ENCODE measurements at regions not wholly inside any gene's neighbourhood (a gene's known extent, or its start where the extent isn't known, plus 50 kb on each side); places are given as distances from the start of the nearest gene placed in this dataset.
"Not testable (repeated sequence)": the region's sequence is repeated elsewhere in the genome, so short reads cannot be mapped to it uniquely, and the experiment has no call there.

- no peaks in the 10 kb centered on the region for H3K27me3 ChIP-seq (ENCODE audit: low read length)
- no peaks in the 10 kb centered on the region for H3K9me2 ChIP-seq (replicated peaks; ENCODE audit: insufficient read depth, low read length)
- no peak overlapping the region for H2AFZ ChIP-seq (ENCODE audit: low read depth, low read length, severe bottlenecking)
- H3K9ac ChIP-seq (ENCODE audit: low read length) = no peak overlapping the region
- no peak overlapping the region for H3K27ac ChIP-seq (ENCODE audit: low read depth, low read length)
- no peaks in the 10 kb centered on the region for H3K36me3 ChIP-seq (ENCODE audit: low read length)
- TF ChIP-seq CTCF (IDR thresholded peaks at IDR 0.05; ENCODE audit: insufficient read depth, low read length, poor library complexity, severe bottlenecking) (no peak), EZH2phosphoT487 (conservative IDR thresholded peaks at IDR 0.05; ENCODE audit: low read length) (no peak)
- no peaks in the 10 kb centered on the region for H3F3A ChIP-seq (ENCODE audit: insufficient read depth)
- no peak overlapping the region for H3K4me2 ChIP-seq (ENCODE audit: low read depth, low read length, poor library complexity, severe bottlenecking)
- no peaks in the 10 kb centered on the region for H3K79me2 ChIP-seq (ENCODE audit: insufficient read depth, low read length)
- H3K4me3 ChIP-seq (ENCODE audit: insufficient read depth, low read length, poor library complexity, severe bottlenecking) = no peak overlapping the region
- no peaks in the 10 kb centered on the region for H3K9me3 ChIP-seq (ENCODE audit: insufficient read depth, low read length)
- no peaks in the 10 kb centered on the region for H4K20me1 ChIP-seq (ENCODE audit: low read depth, low read length)
These were observed 50.3 kb downstream of the GASK1B start for GRCh38 chr4:158122501-158122900.

GRCh38 chr4:158121161-158121579, 51.7 kb downstream of the GASK1B start:
- Histone ChIP-seq H2AFZ (ENCODE audit: low read depth, low read length, severe bottlenecking) (no peak overlapping the region), H3K9ac (ENCODE audit: low read length) (no peak overlapping the region), H4K20me1 (ENCODE audit: low read depth, low read length) (no peaks in the 10 kb centered on the region), H3K4me2 (ENCODE audit: low read depth, low read length, poor library complexity, severe bottlenecking) (no peak overlapping the region), H3K9me3 (ENCODE audit: insufficient read depth, low read length) (no peaks in the 10 kb centered on the region), H3K4me3 (ENCODE audit: insufficient read depth, low read length, poor library complexity, severe bottlenecking) (no peak overlapping the region), H3K27ac (ENCODE audit: low read depth, low read length) (no peak overlapping the region), H3K9me2 (replicated peaks; ENCODE audit: insufficient read depth, low read length) (no peaks in the 10 kb centered on the region), H3K36me3 (ENCODE audit: low read length) (no peaks in the 10 kb centered on the region), H3K27me3 (ENCODE audit: low read length) (no peaks in the 10 kb centered on the region), H3F3A (ENCODE audit: insufficient read depth) (no peaks in the 10 kb centered on the region), H3K79me2 (ENCODE audit: insufficient read depth, low read length) (no peaks in the 10 kb centered on the region)
- TF ChIP-seq CTCF (IDR thresholded peaks at IDR 0.05; ENCODE audit: insufficient read depth, low read length, poor library complexity, severe bottlenecking) (no peak), EZH2phosphoT487 (conservative IDR thresholded peaks at IDR 0.05; ENCODE audit: low read length) (no peak)

DNA sequence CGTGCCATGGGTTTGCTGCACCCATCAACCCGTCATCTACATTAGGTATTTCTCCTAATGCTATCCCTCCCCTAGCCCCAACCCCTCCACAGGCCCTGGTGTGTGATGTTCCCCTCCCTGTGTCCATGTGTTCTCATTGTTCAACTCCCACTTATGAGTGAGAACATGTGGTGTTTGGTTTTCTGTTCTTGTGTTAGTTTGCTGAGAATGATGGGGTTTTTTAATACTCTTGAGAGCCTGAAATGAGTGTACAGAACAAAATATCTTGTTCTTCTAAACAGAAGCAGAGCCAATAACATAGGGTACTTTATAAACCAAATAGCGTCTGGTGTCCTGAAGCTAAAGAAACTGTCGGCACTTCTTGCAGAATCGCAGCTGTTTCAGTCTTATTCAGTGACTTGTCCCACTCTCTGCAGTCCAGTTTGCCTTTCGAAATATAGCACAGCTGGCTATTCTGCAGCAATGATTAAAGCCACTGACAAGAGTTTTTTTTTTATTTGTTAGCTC, 52.1 kb downstream of the GASK1B start:
- H3K9me2 ChIP-seq (replicated peaks; ENCODE audit: insufficient read depth, low read length); H3K27ac ChIP-seq (ENCODE audit: low read depth, low read length); H3K27me3 ChIP-seq (ENCODE audit: low read length); H3K4me2 ChIP-seq (ENCODE audit: low read depth, low read length, poor library complexity, severe bottlenecking); H3K4me3 ChIP-seq (ENCODE audit: insufficient read depth, low read length, poor library complexity, severe bottlenecking); H3K79me2 ChIP-seq (ENCODE audit: insufficient read depth, low read length); H3K9me3 ChIP-seq (ENCODE audit: insufficient read depth, low read length); H2AFZ ChIP-seq (ENCODE audit: low read depth, low read length, severe bottlenecking); H4K20me1 ChIP-seq (ENCODE audit: low read depth, low read length); H3F3A ChIP-seq (ENCODE audit: insufficient read depth); H3K36me3 ChIP-seq (ENCODE audit: low read length); H3K9ac ChIP-seq (ENCODE audit: low read length): not testable (repeated sequence)

GRCh38 chr4:158112611-158113010, 60.2 kb downstream of the GASK1B start:
- Histone ChIP-seq H3K27ac (ENCODE audit: low read depth, low read length) (no peak overlapping the region), H3K9me3 (ENCODE audit: insufficient read depth, low read length) (no peaks in the 10 kb centered on the region), H3K4me3 (ENCODE audit: insufficient read depth, low read length, poor library complexity, severe bottlenecking) (no peak overlapping the region), H3K9me2 (replicated peaks; ENCODE audit: insufficient read depth, low read length) (no peaks in the 10 kb centered on the region), H4K20me1 (ENCODE audit: low read depth, low read length) (no peaks in the 10 kb centered on the region), H3F3A (ENCODE audit: insufficient read depth) (no peaks in the 10 kb centered on the region), H3K4me2 (ENCODE audit: low read depth, low read length, poor library complexity, severe bottlenecking) (no peak overlapping the region), H2AFZ (ENCODE audit: low read depth, low read length, severe bottlenecking) (no peak overlapping the region), H3K79me2 (ENCODE audit: insufficient read depth, low read length) (no peaks in the 10 kb centered on the region), H3K9ac (ENCODE audit: low read length) (no peak overlapping the region), H3K36me3 (ENCODE audit: low read length) (no peaks in the 10 kb centered on the region), H3K27me3 (ENCODE audit: low read length) (no peaks in the 10 kb centered on the region)
- TF ChIP-seq CTCF (IDR thresholded peaks at IDR 0.05; ENCODE audit: insufficient read depth, low read length, poor library complexity, severe bottlenecking) (no peak), EZH2phosphoT487 (conservative IDR thresholded peaks at IDR 0.05; ENCODE audit: low read length) (no peak)

Measured in SU-DHL-6 (cell line).